ENCODE measurements at regions not wholly inside any gene's neighbourhood (a gene's known extent, or its start where the extent isn't known, plus 50 kb on each side); places are given as distances from the start of the nearest gene placed in this dataset.

DNA sequence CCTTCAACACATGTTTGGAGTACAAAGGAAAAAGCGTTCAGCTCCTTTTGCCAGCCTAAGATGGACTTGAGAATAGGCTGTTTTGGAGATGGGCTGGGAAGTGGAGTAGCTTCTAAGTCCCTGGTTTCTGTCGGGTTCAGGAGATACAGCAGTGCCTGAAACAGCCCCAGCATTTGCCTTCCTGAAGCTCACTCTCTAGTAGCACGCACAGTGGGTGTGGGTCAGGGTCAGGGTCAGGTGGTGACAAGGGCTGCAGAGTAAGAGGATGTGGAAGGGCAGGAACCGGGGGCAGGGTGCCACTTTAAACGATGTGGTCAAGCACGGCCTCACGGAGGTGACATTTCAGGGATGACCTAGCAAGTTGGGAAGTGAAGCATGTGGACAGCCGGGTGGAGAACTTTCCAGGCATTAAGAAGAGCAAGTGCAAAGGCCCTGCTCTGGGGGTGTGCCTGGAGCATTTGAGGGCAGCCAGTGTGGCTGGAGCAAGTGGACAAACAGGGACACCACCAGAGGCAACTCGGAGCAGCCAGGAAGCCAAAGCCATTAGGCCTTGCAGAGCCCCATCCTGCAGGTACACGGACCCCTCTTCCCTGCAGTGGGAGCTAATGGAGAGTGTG is 382.2 kb upstream of the ZMIZ1 start:
- DNase-seq (ENCODE audit: extremely low read depth, low read depth) = no peak

- no peak for DNase-seq (ENCODE audit: extremely low read depth, low read depth)
Observed at GRCh38 chr10:78687626-78688025, 381.1 kb upstream of the ZMIZ1 start.

DNA sequence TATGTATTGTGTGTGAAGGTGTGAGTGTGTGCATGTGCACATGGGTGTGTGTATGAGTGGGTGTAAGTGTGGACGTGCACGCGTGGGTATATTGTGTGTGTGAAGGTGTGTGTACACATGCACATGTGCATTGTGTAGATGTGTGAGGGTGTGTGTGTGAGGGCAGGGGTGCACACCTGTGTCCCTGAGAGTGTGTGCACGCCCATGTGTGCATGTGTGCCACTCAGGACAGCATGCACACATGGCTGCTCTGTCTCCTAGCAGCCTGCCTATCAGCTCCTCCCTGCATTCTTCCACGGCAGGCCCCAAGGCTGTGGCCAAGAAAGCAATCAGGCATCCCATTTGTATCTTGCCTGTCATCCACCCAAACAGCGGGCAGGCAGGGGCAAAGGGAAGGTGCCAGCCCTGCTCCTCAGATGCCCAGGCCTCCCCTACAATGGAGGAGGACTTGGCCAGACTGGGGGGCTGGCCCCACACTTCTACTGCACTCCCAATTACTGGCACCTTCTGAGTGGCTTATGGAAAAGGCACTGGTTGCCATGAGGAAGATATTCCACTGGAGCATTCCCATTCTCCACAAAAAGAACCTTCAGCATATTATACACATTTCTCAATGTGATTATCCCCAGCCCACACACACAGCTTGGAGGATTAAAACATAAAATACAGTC is 380.4 kb upstream of the ZMIZ1 start:
- no peak for DNase-seq (ENCODE audit: extremely low read depth, low read depth)

GRCh38 chr10:78688901-78689583 is 379.7 kb upstream of the ZMIZ1 start:
- no peak for DNase-seq (ENCODE audit: extremely low read depth, low read depth)

GRCh38 chr10:78689584-78689935 is 379.2 kb upstream of the ZMIZ1 start:
- DNase-seq (ENCODE audit: extremely low read depth, low read depth) = no peak

- no peak for DNase-seq (ENCODE audit: extremely low read depth, low read depth)
Observed at GRCh38 chr10:78690354-78691111, 378.2 kb upstream of the ZMIZ1 start.

- no peak for DNase-seq (ENCODE audit: extremely low read depth, low read depth)
Observed at GRCh38 chr10:78691301-78692030, 377.3 kb upstream of the ZMIZ1 start.

GRCh38 chr10:78692071-78692470 is 376.7 kb upstream of the ZMIZ1 start:
- no peak for DNase-seq (ENCODE audit: extremely low read depth, low read depth)

DNA sequence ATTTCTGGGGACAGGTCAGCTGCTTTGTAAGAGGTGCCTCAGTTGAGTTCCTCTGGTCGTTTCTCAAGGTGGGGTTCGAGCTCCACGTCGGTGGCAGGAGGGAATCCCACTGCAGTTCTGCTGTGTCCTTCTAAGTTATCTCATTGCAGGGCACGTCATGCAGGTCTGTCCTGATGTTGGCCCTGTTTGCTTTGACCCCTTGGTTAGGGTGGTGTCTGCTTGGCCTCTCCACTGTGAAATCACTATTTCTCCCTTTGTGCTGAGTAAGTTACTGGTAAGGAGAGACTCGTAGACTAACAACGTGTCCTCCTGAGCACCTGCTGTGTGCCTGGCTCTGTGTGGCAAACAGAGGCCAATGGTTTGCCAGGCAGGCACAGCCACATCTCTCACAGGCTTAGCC is 372.9 kb upstream of the ZMIZ1 start:
- DNase-seq (ENCODE audit: extremely low read depth, low read depth) = no peak

DNA sequence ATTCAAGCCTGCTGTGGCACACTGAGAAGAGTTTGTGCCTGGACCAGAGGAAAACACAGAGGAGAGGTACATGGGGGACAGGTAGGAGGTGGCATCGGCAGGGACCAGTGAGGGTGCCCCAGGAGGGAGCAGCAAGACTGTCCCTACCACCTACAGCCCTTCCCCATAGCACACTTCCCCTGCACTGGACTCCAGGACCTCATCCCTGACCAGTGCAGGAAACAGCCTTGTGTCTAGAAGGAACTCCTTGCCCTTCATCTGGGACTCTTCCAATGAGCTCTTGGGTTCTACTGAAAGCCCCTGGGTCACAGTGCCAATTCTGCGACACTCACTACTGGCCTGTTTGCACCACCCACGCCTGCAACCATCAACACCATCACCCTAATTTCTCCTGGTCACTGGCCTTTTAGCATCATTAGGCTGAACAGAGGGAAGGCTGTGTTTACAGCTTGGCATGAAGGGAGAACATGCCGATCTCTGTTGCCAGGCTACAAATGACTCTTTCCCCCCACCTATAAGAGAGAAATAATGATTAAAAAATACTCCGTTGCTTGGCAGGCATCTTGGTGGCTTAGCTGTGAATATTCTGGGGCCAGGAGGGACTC is 371.9 kb upstream of the ZMIZ1 start:
- DNase-seq (ENCODE audit: extremely low read depth, low read depth) = no peak

DNA sequence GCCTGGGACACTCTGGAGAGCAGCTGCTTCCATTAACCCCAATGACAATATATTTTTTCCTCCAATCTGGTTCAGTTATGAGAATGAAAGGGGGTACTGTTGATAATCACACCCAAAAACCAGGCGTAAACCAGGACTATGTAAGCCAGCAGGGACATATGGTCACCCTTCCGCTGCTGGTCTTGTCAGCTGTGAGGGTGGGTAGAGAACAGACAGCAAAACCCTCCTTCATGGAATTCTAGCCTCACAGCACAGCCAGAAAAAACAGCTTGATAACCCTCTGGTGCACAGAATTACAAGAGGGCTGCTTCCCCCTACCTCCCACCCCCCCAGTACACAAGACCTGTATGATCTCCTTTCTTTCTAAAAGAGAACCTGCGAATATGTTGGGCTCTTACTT is 368.8 kb upstream of the ZMIZ1 start:
- DNase-seq (ENCODE audit: extremely low read depth, low read depth) = no peak

- DNase-seq (ENCODE audit: extremely low read depth, low read depth) = no peak
Observed at GRCh38 chr10:78700413-78700812, 368.4 kb upstream of the ZMIZ1 start.

DNA sequence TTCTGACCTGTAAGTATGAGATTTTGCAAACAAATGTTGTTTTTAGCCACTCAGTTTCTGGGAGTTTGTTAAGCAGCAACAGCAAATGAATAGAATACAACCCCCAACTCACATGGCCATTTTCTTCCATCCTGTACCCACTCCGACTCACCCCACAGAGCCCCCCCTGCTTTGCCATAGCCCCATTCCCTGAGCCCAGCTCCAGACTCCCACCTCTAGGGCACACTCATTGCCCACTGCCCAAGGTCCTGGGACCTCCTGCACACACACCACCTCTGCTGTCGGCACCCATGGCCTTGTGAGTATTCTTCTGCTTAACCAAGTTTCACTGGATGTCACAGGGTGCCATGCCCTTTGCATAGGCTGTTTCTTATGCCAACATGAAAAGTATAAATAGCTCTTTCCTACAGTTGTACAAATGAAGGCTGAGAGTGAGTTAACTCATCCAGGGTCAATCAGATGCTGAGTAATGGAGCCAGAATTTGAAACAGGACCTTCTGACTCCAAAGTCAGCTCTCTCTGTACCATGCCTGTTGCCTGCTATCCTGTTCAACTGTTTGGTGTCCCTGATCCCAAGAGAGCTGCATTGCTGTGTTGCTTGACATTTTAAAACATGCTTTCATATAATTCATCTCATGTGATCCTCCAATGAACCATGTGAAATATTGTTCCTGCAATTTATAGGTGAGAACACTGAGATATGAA is 367.8 kb upstream of the ZMIZ1 start:
- no peak for DNase-seq (ENCODE audit: extremely low read depth, low read depth)

DNA sequence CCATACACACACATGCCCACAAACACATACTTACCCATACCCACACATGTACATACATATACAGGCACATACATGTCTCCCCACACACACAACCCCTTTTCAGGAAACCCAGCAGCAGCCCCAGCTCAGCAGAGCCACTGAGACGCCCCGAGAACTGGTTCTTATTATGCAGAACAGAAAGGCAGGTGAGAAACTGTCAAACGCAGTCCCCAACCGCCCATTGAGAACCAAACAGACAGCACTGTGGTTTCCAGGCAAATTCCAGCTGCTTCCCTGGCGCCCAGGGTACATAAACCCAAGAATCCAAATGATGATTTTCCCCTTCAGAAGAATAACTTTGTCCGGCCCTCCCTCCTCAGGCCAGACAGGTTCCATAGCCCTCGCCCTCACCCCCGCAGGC is 366.6 kb upstream of the ZMIZ1 start:
- no peak for DNase-seq (ENCODE audit: extremely low read depth, low read depth)

GRCh38 chr10:78702876-78703275 is 365.9 kb upstream of the ZMIZ1 start:
- DNase-seq (ENCODE audit: extremely low read depth, low read depth) = no peak

GRCh38 chr10:78703593-78703992 is 365.2 kb upstream of the ZMIZ1 start:
- DNase-seq (ENCODE audit: extremely low read depth, low read depth) = no peak

DNA sequence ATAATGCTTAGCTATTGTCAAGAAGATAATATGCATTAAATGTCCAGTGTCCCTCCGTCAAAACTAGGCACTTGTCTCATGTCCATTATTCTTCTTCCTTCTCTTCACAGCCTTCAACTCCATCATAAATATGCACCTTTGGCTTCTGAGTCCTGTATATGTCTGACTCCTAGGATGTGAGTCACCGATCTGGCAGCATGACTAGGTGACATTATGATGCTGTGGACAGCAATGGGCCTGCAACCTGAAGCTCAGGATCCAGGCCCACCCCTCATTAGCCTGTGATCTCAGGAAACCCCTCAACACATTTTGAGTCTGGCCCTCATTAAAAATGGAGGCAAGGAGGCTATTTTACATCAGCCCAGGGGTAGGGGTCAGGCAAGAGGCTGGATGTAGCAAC is 362.5 kb upstream of the ZMIZ1 start:
- peak; percentile 4 for DNase-seq (ENCODE audit: extremely low read depth, low read depth)

GRCh38 chr10:78706726-78707540 is 361.8 kb upstream of the ZMIZ1 start:
- no peak for DNase-seq (ENCODE audit: extremely low read depth, low read depth)

DNA sequence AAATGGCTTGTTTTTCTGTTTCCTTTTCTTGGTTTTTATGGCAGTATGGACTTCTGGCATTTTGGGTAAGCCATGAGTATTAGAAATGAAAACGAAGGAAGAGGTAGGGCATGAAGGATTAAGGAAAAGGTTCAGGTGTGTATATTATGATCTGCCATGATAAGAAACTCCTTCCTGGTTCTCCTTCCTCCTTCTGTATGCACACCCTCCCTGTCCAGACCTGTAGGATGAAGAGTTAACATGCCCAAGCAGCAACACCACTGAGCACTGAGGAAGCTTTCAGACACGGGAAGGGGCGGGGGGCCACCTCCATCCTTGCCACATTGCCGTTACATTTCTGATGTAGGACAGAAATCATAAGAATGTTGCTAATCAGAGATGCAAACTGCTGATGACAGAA is 361.0 kb upstream of the ZMIZ1 start:
- DNase-seq (ENCODE audit: extremely low read depth, low read depth) = no peak
